Stimulated activated CD8-positive, alpha-beta memory T cell treated with anti-CD3 and anti-CD28 coated beads, Interleukin-12 subunit alpha, Interleukin-12 subunit beta, amount 100 ng/mL, for 1 hour (primary cell): ENCODE measurements at regions not wholly inside any gene's neighbourhood (a gene's known extent, or its start where the extent isn't known, plus 50 kb on each side); places are given as distances from the start of the nearest gene placed in this dataset.
"Not testable (repeated sequence)": the region's sequence is repeated elsewhere in the genome, so short reads cannot be mapped to it uniquely, and the experiment has no call there.

ENCODE experiments used
- DNase-seq: peaks from one replicate; pipeline ENCODE4 v3.0.0-alpha.2; 2020; ENCODE audit warnings: low read depth

DNA sequence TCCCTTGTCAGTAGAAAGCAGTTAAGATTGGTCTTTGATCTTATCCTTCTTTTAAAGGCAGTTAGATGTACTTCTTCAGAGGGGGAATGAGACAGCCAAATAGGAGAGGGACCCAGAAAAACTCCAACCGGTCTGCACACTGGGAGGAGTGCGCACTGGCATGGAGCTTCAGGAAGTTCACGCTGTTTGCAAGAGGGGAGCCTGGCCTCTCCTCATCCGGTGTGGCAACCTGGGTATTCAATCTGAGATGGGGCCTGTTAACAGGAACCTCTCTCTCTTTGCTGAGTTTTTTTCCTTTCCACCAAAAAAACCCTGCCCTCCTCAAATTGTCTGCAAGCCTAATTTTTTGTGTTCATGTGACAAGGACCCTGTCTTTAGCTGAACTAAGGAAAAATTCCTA is 162.5 kb upstream of the OLIG3 start:
- no peak for DNase-seq

- no peak for DNase-seq
Observed at GRCh38 chr6:137657351-137657911, 163.2 kb upstream of the OLIG3 start.

GRCh38 chr6:137658287-137658686 is 164.1 kb upstream of the OLIG3 start:
- DNase-seq = no peak

DNA sequence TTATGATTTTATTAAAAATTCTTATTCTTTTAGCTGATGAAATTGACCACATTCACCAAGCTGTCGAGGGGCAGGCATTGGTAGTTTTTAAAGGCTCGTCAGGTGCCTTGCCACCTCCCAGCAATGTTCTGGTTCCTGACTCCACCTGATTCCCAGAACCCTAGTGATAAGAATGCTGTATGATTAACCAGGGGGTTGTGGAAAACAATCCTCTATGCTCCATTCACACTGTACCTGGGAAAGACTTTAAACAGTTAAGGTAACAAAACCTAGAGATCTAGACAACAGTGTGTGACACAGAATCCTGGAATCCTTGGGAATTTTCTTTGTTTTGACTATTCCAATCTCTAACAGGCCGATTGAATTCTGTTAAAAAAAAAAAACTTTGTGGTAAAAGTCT is 165.7 kb upstream of the OLIG3 start:
- DNase-seq = no peak

- no peak for DNase-seq
Observed at GRCh38 chr6:137660296-137660731, 166.1 kb upstream of the OLIG3 start.

DNA sequence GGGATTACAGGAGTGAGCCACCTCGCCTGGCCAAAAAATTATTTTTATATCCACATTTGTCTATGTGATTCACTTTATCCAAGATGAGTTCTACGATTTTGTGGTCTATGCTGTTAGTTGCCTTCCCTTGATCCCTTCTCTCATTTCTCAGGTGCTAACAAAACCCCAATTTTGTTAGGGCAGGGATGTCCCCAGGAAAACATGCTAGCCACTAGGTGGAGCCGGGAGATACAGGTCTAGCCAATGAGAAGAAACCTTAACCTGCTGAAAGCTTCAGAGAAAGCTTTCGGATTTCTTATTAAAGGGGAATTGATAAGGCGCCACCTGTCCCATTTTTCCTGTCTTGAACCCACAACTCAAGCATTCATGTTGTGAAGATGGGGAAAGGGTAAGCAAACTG is 167.4 kb upstream of the OLIG3 start:
- peak; percentile 42 for DNase-seq

DNA sequence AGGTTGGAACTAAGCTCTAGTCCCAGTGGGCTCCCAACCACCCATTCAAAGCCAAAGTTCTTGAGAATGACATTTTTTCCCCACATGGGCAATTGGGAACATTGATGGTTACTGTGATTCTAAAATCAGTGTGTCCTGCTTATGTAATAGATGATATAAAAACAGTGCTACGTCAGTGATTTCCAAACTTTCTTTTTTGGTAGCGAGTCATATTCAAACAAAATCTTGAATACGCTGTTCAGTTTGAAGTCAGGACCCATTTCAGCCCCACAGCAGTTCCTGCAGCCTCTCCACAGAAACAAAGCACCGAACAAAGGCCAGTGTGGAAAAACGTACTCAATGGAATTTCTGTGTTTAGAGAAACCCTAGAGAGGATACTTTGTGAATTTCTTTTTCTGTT is 170.0 kb upstream of the OLIG3 start:
- DNase-seq = no peak

DNA sequence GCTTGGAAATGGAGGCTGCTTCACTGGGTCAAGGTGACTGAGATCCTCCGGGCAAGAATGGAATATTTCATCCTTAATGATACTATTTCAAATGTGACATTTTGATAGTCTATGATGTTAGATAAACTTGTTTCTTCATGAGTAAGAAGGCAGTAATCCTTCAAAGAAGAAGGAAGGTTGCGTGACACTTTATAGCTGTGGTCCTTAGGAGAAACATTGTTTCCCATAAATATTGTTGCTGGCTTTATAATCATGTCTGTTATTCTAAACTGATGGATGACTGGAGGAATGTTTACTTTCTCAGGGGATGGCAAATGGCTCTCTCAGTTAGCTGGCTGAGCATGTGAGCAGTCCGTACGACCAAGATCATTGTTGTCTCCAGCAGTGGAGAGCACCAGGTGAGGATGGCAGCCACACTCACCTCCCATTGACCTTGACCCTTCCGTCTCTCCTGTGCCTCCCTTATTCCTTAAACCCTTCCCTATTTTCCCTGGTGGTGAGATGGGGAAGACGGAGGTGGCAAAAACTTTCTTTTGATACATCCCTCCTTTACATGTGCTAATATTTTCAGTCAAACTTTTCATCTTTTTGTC is 171.2 kb upstream of the OLIG3 start:
- no peak for DNase-seq

GRCh38 chr6:137666202-137666774 is 172.1 kb upstream of the OLIG3 start:
- no peak for DNase-seq

GRCh38 chr6:137673603-137674002 is 179.4 kb upstream of the OLIG3 start:
- no peak for DNase-seq

GRCh38 chr6:137676888-137677287 is 182.7 kb upstream of the OLIG3 start:
- DNase-seq = no peak

GRCh38 chr6:137677709-137678108 is 183.5 kb upstream of the OLIG3 start:
- no peak for DNase-seq

GRCh38 chr6:137678451-137678850 is 184.3 kb upstream of the OLIG3 start:
- no peak for DNase-seq

DNA sequence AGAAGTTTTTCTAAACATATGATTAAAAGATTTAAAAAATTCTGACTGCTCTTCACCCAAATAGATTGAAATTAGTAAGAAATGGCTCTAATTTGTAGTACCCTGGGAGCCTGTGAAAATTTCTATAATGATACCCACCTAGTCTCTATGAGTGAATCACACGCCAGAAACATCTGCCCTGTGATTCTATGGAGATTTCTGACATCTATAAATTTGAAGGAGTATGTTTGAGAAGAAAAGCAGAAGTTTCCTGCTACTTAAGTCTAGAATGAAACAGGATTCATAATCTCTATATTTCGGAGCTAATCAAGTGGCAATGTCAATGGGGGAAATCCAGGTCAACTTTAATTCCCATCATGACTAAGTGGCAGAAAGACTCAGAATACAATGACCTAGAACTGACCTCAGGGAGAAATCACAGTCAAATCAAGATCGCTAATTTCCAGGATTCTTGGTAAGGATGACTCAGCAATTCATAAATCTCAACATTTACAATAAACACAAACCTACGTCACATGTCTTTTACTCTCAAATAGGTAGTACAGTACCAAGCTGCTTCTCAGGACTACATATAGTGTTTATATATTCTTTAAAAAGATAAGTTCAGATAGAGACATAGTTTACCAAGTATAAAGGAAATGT is 186.2 kb upstream of the TNFAIP3 start:
- no peak for DNase-seq

- no peak for DNase-seq
Observed at GRCh38 chr6:137681445-137682009, 185.5 kb upstream of the TNFAIP3 start.

DNA sequence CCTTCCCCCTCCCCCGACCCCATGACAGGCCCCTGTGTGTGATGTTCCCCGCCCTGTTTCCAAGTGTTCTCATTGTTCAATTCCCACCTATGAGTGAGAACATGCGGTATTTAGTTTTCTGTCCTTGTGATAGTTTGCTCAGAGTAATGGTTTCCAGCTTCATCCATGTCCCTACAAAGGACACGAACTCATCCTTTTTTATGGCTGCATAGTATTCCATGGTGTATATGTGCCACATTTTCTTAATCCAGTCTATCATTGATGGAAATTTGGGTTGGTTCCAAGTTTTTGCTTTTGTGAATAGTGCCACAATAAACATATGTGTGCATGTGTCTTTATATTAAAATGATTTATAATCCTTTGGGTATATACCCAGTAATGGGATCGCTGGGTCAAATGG is 184.4 kb upstream of the TNFAIP3 start:
- not testable (repeated sequence) for DNase-seq

GRCh38 chr6:137683916-137684315 is 183.1 kb upstream of the TNFAIP3 start:
- no peak for DNase-seq

GRCh38 chr6:137685798-137686375 is 181.2 kb upstream of the TNFAIP3 start:
- no peak for DNase-seq

- no peak for DNase-seq
Observed at GRCh38 chr6:137687818-137688217, 179.2 kb upstream of the TNFAIP3 start.

DNA sequence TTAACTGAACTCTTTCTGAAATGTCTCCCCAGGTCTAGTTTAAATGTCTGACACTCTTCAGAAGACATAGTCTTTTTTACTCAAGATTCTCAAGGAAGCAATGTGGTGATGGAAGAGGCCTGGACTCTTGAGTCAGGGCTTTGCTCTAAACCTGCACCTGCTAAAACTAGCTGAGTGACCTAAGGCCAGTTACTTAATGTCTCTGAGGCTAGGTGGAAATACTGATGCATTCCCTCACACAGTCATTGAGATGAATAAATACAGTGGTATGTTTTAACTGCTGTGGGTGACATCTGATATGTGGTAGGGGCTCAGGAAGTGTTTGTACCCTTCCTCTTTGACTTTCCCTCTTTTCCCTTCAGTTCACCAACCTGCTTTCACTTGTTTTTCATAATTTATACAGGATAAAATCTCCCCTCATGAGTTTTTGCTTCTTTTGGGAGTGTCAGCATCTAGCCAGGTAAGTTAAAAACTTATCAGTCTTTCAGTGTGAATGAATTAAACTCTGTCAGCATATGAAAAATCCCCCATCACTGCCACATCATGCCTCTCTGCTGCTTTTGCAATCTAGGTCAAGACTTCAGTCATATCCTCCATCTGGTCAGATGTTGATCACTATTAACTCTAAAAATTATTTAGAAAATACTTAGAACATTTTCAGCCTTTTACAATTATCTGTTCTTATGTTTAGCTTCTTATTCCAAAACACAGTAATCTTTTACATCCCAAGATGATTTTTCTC is 178.7 kb upstream of the TNFAIP3 start:
- no peak for DNase-seq

- no peak for DNase-seq
Observed at GRCh38 chr6:137689377-137689776, 177.7 kb upstream of the TNFAIP3 start.

DNA sequence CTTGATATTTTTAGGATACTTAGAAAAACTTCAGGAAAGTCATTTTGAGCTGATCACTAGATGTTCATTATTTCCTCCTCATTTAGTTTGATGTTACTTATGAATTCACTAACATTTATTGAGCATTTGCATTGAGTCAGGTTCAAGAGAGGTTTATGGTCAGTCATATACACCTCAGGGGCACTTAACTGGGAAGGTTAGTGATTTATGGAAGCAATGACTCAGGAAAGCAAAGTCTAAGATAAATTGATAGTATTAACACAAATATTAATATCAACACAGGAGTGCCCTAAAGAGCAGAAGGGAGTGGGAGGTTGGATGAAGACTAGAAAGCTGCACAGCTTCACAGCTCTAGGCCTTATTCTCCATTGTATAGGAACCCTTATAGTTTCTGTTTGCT is 177.0 kb upstream of the TNFAIP3 start:
- no peak for DNase-seq
